ENCODE measurements at regions not wholly inside any gene's neighbourhood (a gene's known extent, or its start where the extent isn't known, plus 50 kb on each side); places are given as distances from the start of the nearest gene placed in this dataset.

GRCh38 chrX:63993936-63994335 is 208.9 kb upstream of the ARHGEF9 start:
- no peak for DNase-seq

- no peak for DNase-seq
Measured at GRCh38 chrX:63985906-63986305, 200.9 kb upstream of the ARHGEF9 start.

GRCh38 chrX:63979480-63979879 is 194.5 kb upstream of the ARHGEF9 start:
- no peak for DNase-seq

GRCh38 chrX:63967551-63967950 is 182.5 kb upstream of the ARHGEF9 start:
- no peak for DNase-seq

- DNase-seq = no peak
Measured at GRCh38 chrX:63963095-63963784, 178.2 kb upstream of the ARHGEF9 start.

- no peak for DNase-seq
Measured at GRCh38 chrX:63961964-63962363, 176.9 kb upstream of the ARHGEF9 start.

GRCh38 chrX:63959975-63960374 is 175.0 kb upstream of the ARHGEF9 start:
- no peak for DNase-seq

GRCh38 chrX:63958134-63958865 is 173.3 kb upstream of the ARHGEF9 start:
- DNase-seq = no peak

GRCh38 chrX:63935835-63936234 is 150.8 kb upstream of the ARHGEF9 start:
- no peak for DNase-seq

GRCh38 chrX:63934791-63935190 is 149.8 kb upstream of the ARHGEF9 start:
- DNase-seq = no peak

- no peak for DNase-seq
Measured at GRCh38 chrX:63934160-63934559, 149.1 kb upstream of the ARHGEF9 start.

GRCh38 chrX:63932907-63933306 is 147.9 kb upstream of the ARHGEF9 start:
- DNase-seq = no peak

- no peak for DNase-seq
Measured at GRCh38 chrX:63932006-63932405, 147.0 kb upstream of the ARHGEF9 start.

GRCh38 chrX:63930140-63930539 is 145.1 kb upstream of the ARHGEF9 start:
- no peak for DNase-seq

- DNase-seq = no peak
Measured at GRCh38 chrX:63929608-63930007, 144.6 kb upstream of the ARHGEF9 start.

GRCh38 chrX:63927848-63928247 is 142.8 kb upstream of the ARHGEF9 start:
- no peak for DNase-seq

GRCh38 chrX:63922221-63922620 is 137.2 kb upstream of the ARHGEF9 start:
- DNase-seq = no peak

GRCh38 chrX:63920875-63921274 is 135.9 kb upstream of the ARHGEF9 start:
- no peak for DNase-seq

- no peak for DNase-seq
Measured at GRCh38 chrX:63919081-63919480, 134.1 kb upstream of the ARHGEF9 start.

GRCh38 chrX:63918611-63919010 is 133.6 kb upstream of the ARHGEF9 start:
- DNase-seq = peak; percentile 1

- no peak for DNase-seq
Measured at GRCh38 chrX:63917296-63917695, 132.3 kb upstream of the ARHGEF9 start.

GRCh38 chrX:63913719-63914118 is 128.7 kb upstream of the ARHGEF9 start:
- no peak for DNase-seq

GRCh38 chrX:63889001-63889400 is 104.0 kb upstream of the ARHGEF9 start:
- peak; percentile 15 for DNase-seq

Data from activated CD4-positive, alpha-beta T cell treated with anti-CD3 and anti-CD28 coated beads, Interleukin-10, Interleukin-2, amounts not matched to agents 100 ng/mL and 50 ng/mL, durations not matched to agents 16 hours and 8 hours (primary cell).